ENCODE measurements at regions not wholly inside any gene's neighbourhood (a gene's known extent, or its start where the extent isn't known, plus 50 kb on each side); places are given as distances from the start of the nearest gene placed in this dataset.

DNA sequence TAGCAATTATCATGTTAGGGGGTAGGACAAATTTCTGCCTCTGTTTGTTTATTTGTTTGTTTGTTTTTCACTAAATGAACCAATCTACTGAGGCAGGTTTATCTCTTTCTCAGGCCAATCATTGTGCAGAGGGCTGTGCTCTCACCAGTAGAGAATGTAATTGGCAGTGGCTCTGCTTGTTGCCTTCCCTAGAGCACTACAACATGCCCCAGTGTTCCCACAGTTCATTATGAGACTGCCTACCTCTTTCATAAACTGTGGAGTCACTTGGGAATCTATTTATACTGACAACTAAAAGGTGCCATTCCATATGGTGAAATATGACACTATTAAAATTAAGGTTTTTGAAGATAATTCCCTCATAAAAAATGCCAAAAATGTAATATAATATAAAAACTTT, 196.3 kb upstream of the ALCAM start:
- no peak for DNase-seq (ENCODE audit: low read depth in 3 of 3)

DNA sequence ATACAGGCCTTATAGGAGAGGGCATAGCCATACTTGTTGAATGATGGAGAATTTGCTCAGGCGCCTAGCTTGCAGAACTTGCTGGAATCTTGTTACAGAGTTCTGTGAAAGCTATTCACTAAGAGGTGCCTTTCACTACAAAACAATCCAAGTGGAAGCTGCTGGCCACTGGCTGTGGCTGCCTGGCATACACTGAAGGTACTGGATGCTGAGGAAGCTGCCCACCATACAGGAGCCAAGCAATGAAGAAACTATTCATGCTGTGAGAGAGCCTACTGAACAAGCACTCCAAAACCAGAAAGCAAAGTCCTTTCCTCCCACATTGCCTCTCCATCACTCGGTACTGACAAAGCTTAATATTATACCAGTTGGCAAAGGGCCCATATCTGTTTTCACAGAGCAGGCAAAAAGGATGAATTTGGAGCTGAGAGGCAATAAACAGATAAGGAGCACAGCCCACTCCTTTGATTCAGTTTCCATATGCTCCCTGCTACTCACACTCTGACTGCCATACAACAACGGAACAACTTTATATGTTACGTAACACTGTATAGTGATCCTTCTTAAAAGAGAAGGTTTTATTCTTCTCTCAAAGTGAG, 192.6 kb upstream of the ALCAM start:
- DNase-seq (ENCODE audit: low read depth in 3 of 3), result no peak

DNA sequence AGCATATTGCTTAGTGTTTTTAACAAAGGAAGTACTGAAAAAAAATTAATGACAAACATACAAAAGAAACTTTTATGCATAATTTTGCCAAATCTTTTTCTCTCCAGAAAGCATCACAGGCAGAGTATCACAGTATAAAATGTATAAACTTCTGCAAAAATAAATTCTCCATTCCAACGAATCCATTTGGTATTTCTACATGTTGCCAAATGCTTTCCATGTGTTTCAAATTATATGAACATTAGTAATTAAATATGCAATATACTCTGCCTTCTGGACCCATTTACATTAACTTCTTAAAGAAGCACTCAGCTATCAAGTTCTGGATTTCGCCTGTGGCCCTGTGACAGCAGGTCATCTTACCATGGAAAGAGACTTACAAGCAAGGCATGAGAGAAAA, 189.1 kb upstream of the ALCAM start:
- DNase-seq (ENCODE audit: low read depth in 3 of 3), result no peak

DNA sequence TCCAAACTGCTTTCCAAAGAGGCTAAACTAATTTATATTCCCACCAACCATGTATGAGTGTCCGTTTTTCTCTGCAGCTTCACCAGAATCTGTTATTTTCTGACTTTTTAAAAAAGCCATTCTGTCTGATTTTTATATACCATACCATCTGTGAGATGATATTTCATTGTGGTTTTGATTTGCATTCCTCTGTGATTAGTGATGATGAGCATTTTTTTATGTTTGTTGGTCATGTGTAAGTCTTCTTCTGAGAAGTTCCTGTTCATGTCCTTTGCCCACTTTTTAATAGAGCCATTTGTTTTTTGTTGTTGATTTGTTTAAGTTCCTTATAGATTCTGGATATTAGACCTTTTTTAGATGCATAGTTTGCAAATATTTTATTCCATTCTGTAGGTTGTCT, 179.4 kb upstream of the ALCAM start:
- no peak for DNase-seq (ENCODE audit: low read depth in 3 of 3)

DNA sequence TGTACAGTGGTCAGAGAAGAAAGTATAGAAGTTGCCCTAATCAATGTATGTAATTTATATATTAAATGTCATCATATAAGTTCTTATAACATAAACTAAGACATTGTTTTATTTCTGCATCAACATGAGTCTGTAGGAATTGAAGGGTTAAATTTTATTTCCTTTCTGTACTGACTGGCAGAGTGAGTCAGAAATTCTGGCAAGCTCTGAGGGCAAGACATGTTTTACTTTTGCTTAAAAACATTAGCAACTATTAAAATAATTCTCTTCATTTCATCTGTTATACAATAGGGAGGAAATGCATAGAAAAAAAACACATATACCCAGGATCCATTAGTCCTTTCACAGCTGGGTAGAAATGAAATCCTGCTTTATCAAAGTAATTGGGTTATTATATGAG, 171.4 kb upstream of the ALCAM start:
- DNase-seq (ENCODE audit: low read depth in 3 of 3), result no peak

DNA sequence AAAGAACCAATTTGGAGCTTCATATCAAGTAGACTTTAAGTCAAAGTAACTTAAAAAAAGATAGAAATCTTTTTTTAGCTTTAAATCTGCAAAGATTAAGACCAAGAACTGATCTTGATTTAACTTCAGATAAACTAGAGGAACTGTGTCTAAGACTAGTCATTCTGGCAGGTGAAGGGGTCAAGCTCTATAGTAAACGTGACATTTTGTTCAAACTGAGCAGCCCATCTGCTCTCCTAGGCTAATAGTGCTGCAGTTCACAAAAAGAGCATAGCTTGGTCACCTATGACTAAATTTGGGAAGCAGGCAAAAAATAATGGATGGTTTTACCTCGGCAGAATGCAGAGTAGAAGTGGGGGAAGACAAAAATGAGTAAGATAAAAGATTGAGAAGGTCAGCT, 168.8 kb upstream of the ALCAM start:
- DNase-seq (ENCODE audit: low read depth in 3 of 3), result no peak

DNA sequence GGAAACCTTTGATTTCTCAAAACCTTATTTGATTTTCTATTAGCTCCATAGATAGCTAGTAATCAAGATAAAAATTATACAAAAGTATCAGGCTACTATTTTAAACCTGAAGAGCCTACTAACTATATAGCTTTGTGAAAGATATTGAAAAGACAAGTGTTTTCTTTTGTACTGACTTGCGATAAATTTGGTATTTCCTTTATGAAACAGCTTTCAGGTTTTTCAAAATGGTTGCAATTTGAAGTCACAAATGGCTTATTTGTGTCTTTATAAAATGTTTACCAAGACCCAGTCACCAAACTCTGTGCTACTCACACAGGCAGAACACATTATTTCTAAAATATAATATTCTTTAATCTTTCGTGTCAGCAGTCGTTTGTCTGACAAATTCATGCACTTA, 167.5 kb upstream of the ALCAM start:
- no peak for DNase-seq (ENCODE audit: low read depth in 3 of 3)

DNA sequence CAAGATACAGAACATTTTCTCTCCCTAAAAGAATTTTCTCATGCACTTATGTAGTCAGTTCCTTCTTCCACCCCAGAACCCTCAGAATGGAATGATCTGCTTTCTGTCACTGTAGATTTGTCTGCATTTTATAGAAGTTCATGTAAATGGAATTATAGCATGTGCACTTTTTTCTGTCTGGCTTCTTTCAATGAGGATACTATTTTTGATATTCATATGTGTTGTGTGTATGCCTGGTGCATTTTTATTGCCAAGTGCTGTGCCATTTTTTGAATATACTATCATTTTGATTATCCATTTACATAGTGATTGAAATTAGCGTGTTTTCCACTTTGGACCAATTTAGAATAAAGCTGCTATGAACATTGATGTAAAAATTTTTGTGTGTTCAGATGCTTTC, 156.6 kb upstream of the ALCAM start:
- no peak for DNase-seq (ENCODE audit: low read depth in 3 of 3)

DNA sequence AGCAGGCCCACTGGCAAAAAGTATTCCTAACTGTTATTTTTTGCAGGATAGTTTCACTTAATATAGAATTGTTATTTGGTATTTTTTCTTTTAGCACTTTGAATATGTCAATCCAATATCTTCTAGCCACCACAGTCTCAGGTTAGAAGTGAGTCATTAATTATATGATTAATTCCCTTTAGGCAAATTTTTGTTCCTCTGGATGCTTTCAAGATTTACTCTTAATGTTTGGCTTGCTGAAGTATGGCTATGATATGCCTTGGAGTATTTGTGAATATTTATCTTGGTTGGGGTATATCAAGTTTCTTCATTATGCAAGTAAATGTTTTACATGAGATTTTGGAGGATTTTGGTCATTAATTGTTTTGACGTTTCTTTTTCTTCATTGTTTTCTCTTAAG, 152.1 kb upstream of the ALCAM start:
- no peak for DNase-seq (ENCODE audit: low read depth in 3 of 3)

DNA sequence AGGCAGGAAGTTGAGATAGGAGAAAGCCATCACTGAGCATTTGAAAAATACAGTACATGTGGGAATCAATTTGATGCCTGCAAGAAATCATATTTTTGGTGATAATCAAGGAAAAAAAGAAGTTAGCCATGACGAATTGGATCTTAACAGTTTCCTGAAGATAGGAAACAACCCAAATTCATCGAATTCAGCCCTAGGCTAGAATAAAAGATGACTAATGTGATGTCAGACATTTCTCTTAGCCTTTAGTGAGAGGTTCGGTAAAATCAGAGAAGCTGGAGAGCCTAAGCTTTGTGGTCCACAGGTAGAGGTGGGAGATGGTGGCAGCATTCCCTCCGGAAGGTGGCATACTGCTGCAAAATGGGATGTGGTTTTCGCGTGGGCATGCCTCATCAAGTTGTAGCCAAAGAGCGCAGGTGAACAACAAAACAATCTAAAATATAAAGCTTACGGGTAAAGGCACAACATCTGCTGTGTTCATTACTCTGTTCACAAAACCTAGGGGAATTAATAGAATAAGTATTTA, 144.1 kb upstream of the ALCAM start:
- DNase-seq (ENCODE audit: low read depth in 3 of 3), result no peak

DNA sequence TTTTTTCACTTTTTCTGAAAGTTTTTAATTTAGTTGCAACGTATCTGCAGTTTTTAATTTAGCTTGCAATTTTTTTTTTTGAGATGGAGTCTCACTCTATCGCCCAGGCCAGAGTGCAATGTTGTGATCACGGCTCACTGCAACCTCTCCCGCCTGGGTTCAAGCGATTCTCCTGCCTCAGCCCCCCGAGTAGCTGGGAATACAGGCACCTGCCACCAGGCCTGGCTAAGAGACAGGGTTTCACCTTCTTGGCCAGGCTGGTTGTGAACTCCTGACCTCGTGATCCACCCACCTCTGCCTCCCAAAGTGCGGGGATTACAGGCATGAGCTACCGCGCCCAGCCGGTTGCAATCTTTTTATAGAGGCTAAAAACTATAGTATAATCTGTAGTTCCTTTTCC, 142.9 kb upstream of the ALCAM start:
- no peak for DNase-seq (ENCODE audit: low read depth in 3 of 3)

DNA sequence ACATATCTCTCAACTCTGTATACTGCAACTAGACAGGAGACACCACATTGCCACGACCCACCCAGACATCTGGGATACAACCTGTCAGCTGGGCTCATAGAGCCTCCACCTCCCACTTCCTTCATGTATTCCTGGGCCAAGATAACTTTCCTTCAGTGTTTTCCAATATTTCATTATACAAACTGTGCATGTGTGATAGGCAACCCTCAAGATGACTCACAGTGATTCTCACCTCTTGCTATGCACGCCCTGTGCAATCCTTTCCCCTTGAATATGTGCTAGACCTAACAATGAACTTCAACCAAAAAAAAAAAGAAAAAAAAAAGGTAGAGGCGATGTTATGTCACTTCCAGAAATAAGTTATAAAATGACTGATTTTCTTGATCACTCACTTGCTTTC, 138.0 kb upstream of the ALCAM start:
- DNase-seq (ENCODE audit: low read depth in 3 of 3), result no peak

DNA sequence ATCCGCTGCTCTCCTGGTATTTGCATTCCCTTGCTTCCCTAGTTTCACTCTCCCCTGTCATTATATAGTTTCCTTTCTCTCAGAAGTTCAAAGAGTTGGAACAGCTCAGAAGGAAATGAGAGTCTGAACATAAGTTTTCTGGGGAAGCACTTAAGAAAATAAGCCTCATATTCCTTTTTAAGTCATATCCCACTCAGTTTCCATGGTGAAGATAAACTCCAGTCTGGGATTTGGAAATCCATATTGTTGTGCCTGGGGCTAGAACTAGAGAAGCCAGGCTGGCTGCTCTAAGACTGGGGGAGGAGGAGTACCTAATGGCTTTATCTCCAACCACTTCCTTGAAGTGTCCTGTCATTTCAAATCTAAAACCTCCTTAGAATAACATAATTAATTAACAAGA, 134.2 kb upstream of the ALCAM start:
- DNase-seq (ENCODE audit: low read depth in 3 of 3), result no peak

DNA sequence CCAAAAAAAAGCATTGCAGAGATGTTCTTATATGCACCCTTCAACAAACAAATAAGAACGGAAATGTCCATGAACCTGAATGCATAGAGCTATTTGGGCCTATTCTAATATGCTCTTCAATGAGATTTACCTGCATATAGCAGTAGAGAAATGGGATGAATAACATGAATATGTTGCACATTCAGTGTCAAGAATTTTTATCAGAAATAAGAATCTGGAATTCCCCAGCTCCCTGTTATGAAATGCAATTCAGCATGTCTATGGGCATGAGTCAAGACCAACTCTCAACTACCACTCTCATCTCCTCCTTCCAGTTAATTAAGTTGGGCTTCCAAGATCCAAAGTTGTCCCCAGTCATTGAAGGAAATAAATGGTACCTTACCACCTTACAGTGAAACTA, 133.7 kb upstream of the ALCAM start:
- no peak for DNase-seq (ENCODE audit: low read depth in 3 of 3)

DNA sequence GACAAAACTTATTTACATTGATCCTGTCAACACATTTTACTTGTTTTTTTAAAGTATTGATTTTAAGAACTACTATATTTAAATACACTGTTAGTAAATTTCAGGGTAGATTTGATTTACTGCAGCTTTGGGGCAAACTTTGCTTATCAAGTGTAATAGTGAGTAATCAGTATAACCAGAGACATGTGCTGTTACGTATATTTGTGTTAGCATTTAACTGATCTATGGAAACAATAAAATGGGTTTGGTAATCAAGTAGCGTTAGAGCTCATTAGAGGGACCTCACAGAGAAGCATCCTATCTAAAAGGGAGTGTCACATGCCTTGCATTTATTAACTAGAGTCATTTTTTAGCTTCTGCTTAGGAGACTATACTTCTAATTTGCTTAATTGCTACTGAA, 131.5 kb upstream of the ALCAM start:
- no peak for DNase-seq (ENCODE audit: low read depth in 3 of 3)

DNA sequence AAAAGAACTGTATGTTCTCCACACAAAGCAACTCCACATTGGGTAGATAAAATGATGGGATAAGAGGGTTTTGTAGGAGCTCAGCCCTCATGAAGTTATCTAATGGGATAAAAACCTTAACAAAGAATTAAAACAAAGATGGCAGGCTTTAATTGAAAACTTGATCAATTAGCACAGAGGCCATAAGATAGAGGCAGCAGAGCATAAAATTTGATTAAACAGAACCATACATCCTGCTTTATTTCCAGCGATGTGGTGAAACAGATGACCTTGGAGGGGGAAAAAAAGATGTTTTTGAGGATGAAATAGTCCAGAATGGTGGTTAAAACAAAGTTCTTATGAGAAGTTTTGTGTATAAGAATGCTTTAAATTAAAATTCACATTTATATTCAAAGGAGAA, 130.9 kb upstream of the ALCAM start:
- no peak for DNase-seq (ENCODE audit: low read depth in 3 of 3)

DNA sequence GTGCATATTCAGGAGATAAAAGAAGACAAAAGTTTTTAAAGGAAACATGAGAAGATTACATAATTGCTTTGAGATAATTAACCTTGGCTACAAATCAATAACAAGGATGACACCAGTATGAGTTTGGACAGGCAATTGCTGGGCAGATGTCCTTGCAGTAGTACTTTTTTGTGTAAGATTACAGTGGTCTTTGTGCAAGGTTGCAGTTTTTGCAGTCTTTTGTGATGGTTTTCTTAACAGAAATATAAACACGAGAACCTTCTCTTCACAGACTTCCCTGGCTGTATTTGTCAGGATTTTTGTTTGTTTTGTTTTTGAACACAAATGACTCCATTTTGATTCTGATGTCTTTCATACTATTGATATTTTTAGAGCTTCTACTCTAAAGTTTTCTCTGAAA, 128.3 kb upstream of the ALCAM start:
- DNase-seq (ENCODE audit: low read depth in 3 of 3), result no peak

DNA sequence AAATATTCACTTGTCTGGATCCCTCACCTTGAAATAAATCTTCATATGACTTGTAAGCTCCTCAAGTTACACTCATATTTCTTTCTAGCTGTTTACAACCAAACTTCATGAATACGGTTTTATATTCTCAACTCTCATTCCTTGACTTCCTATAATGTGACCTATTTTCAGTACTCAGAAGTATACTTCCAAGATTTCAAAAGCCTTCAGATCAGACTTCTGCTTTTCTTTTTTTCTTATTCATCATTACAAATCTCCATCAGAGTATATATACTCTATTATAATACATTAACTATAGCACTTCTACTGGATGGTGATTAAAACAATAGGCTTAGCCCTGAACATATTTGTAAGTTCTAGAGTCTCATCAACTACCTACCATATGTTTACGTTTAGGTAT, 123.6 kb upstream of the ALCAM start:
- no peak for DNase-seq (ENCODE audit: low read depth in 3 of 3)

DNA sequence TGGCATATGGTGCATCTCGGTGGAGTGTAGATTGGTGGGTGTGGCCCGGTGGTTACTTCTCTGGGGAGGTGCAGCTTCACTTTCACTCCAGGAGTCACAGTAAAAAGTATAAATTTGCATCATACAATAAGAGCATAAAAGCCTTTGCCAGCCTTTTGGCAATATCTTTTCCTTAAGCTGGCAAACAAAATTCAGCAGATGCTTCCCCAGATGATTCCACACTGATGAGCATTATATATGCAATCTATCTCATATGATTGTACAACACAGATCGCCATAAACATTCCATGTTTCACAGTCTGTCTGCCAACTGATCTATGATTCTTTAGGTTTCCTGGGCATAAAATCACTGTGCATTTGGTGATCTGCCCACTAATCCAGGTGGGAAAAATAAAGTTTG, 120.2 kb upstream of the ALCAM start:
- DNase-seq (ENCODE audit: low read depth in 3 of 3), result no peak

DNA sequence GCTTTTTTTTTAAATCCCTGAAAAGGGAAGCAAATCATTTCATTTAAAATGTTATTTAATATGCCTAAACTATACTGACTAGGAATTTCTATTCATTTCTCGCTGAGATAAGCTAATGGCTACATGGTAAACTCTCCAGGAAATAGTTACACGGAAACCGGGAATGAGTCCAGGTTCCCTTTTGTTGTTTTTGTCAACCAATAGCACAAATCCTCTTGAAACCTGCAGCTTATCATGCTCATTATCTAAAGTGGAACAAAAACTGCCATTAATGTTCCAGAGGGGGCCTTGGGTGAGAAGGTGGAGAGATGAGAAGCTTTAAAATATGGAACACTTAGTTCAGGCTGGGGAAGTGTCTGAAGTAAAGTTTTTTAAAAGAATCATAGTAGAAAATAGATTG, 113.5 kb upstream of the ALCAM start:
- no peak for DNase-seq (ENCODE audit: low read depth in 3 of 3)

DNA sequence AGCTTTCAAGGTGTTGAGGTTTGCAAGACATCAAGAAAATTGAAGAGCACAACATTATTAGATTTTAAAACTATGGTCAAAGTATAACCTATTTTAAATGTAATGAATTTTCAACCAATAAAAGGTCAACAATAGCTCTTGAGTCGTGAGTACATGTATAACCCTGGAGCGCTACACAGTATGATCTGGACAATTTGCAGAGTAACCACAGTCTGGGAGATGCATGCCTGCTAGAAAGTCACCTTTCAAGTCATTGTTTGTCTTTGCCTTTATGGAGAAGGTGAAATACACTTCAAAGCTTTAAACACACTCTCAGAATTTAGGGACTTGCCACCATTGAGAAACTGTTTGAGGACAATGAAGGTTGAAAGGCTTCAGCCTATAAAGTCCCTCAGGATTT, 112.6 kb upstream of the ALCAM start:
- DNase-seq (ENCODE audit: low read depth in 3 of 3), result no peak

DNA sequence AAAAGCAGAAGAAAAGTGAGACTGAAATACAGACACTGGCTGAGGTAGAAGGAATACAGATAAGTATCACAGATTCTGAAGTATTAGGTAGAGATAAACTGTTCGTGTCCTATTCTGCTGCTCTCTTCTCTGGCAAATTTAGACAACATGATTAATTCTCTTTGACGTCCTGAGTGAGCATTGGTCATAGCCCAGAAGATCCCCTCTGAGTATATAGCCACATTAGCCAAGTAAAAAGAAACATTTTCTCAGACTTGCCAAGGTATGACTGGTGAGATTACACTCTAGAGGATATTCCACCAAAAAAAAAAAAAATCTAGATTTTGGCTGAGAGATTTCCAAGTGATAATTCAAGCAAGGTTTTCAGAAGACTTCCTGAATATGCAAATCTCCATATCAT, 111.4 kb upstream of the ALCAM start:
- DNase-seq (ENCODE audit: low read depth in 3 of 3), result no peak

DNA sequence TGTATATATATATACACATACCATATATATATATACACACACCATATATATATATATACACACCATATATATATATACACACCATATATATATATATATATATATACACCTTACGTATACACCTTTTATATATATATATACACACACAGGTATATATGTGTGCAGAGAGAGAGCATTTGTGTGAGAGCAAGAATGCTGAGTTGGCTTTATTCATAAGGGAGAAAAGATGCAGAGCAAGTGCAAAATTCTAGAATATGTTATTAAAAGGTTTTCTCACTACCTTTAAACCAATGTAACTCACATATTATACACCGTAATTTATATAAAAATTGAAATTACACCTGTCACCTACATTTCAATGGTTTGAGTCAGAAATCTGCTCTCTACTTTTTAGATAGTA, 107.2 kb upstream of the ALCAM start:
- no peak for DNase-seq (ENCODE audit: low read depth in 3 of 3)

DNA sequence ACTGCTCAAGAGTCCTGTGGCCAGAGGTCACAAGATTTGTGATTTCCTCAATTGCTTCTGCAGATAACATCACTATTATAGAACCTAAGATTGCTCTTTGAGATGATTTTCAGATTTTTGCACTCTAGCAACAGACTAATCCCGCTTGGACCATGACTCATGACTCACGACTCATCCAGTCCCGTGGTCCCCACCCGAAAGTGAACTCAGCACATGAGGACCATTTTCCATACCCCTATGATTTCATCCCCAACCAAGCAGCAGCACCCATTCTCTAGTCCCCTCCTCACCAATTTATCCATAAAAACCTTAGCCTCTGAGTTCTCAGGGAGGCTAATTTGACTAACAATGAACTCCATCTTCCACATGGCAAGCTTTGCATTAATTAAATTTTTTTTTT, 106.3 kb upstream of the ALCAM start:
- no peak for DNase-seq (ENCODE audit: low read depth in 3 of 3)

DNA sequence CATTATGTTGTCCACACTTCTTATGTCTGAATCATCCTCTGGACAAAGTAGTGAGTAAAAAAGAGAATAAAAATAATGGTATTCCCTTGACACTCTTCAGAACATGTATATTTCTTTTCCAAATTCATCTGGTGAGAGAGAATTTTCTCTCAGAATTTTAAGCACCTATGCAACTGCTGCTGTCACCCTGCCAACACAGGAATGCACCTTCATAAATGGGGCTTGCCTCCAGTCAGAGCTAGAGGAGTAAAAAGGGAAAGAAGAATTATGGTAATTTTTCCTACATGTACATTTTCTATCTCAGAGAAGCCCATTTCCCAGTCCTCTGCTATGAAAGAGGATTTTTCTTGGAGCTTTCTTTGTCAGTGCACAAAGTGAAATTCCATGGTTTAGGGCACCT, 92.2 kb upstream of the ALCAM start:
- DNase-seq (ENCODE audit: low read depth in 3 of 3), result no peak

Measured in stimulated activated CD4-positive, alpha-beta T cell treated with anti-CD3 and anti-CD28 coated beads, TNF-alpha, amount 100 ng/mL, for 48 hours (primary cell).